HEK293 (cell line): ENCODE measurements at regions not wholly inside any gene's neighbourhood (a gene's known extent, or its start where the extent isn't known, plus 50 kb on each side); places are given as distances from the start of the nearest gene placed in this dataset.

Experiments used
- CTCF ChIA-PET: fragments of 350-600 bp; formaldehyde crosslinking; extraction: SDS; loops from one replicate; lab custom pipeline; 2021; ENCODE audit warnings: antibody characterized with exemption; lab: Yijun Ruan, JAX
- POLR2A ChIA-PET: fragments of 300-600 bp; formaldehyde crosslinking; extraction: SDS; loops from one replicate; lab custom pipeline; 2020; ENCODE audit warnings: antibody characterized with exemption, inconsistent platforms; lab: Yijun Ruan, JAX
- H3K27ac ChIP-seq: fragments of 200-500 bp; sonication (Bioruptor generic); 2 replicates; pipeline ENCODE4 v1.5.1; 2014; ENCODE audit warnings: low read depth, low read length, control low read depth, inconsistent platforms; ENCODE audit errors: extremely low read depth
- H3K36me3 ChIP-seq, 2 experiments: fragments of 200-500 bp in 1 of 2; sonication (Bioruptor generic) in 1 of 2; 1 replicate in 1 of 2; 2 replicates in 1 of 2; pipeline ENCODE4 v1.5.1; 2014 to 2017; ENCODE audit warnings: inconsistent platforms in 2 of 2, low read length in 2 of 2; ENCODE audit not compliant: control insufficient read depth in 2 of 2, insufficient read depth in 1 of 2
- H3K4me1 ChIP-seq: fragments of 200-500 bp; sonication (Bioruptor generic); 2 replicates; pipeline ENCODE4 v1.5.1; 2014; ENCODE audit warnings: mild to moderate bottlenecking, low read length, inconsistent platforms; ENCODE audit not compliant: control insufficient read depth, insufficient read depth
- H3K4me3 ChIP-seq: 2 replicates; pipeline ENCODE4 v1.5.1; 2011; ENCODE audit warnings: low read depth, mild to moderate bottlenecking, control low read depth, low read length, moderate library complexity
- H3K9me3 ChIP-seq: fragments of 200-500 bp; sonication (Bioruptor generic); 2 replicates; pipeline ENCODE4 v1.5.1; 2014; ENCODE audit warnings: low read depth, low read length, inconsistent platforms; ENCODE audit not compliant: control insufficient read depth, insufficient read depth
- KLF16 ChIP-seq: fragments of 450-650 bp; formaldehyde crosslinking; IDR thresholded peaks from 2 replicates; pipeline ENCODE4 v1.5.1; 2017; ENCODE audit warnings: missing biosample characterization, missing genetic modification characterization
- MZF1 ChIP-seq: fragments of 450-650 bp; formaldehyde crosslinking; IDR thresholded peaks from 2 replicates; pipeline ENCODE4 v1.5.1; 2017; ENCODE audit warnings: missing biosample characterization, missing genetic modification characterization, borderline replicate concordance
- SETDB1 ChIP-seq: IDR thresholded peaks from one replicate; pipeline ENCODE4 v1.6.1; 2017; ENCODE audit warnings: mild to moderate bottlenecking, low read length, moderate library complexity, mixed read lengths; ENCODE audit not compliant: insufficient read length
- SP2 ChIP-seq: fragments of 450-650 bp; formaldehyde crosslinking; IDR thresholded peaks from 2 replicates; pipeline ENCODE4 v1.5.1; 2016; ENCODE audit warnings: missing biosample characterization, missing genetic modification characterization
- SP3 ChIP-seq: fragments of 450-650 bp; formaldehyde crosslinking; IDR thresholded peaks from 2 replicates; pipeline ENCODE4 v1.5.1; 2016; ENCODE audit warnings: missing biosample characterization, missing genetic modification characterization
- YY1 ChIP-seq: fragments of 450-650 bp; formaldehyde crosslinking; IDR thresholded peaks from 2 replicates; pipeline ENCODE4 v1.5.1; 2018; ENCODE audit warnings: missing biosample characterization, missing genetic modification characterization
- ZBTB7A ChIP-seq: fragments of 450-650 bp; formaldehyde crosslinking; IDR thresholded peaks from 2 replicates; pipeline ENCODE4 v1.5.1; 2016; ENCODE audit warnings: low read depth, missing biosample characterization, missing genetic modification characterization
- ZFHX2 ChIP-seq: fragments of 450-650 bp; formaldehyde crosslinking; conservative IDR thresholded peaks from 2 replicates; pipeline ENCODE4 v1.5.1; 2016; ENCODE audit warnings: missing biosample characterization, missing genetic modification characterization
- ZFP3 ChIP-seq: fragments of 450-650 bp; formaldehyde crosslinking; IDR thresholded peaks from 2 replicates; pipeline ENCODE4 v1.5.1; 2016; ENCODE audit warnings: low read depth, missing biosample characterization, missing genetic modification characterization
- ZFP69B ChIP-seq: fragments of 450-650 bp; formaldehyde crosslinking; IDR thresholded peaks from 2 replicates; pipeline ENCODE4 v1.5.1; 2016; ENCODE audit warnings: missing biosample characterization, missing genetic modification characterization
- ZNF10 ChIP-seq: fragments of 450-650 bp; formaldehyde crosslinking; IDR thresholded peaks from 2 replicates; pipeline ENCODE4 v1.5.1; 2017; ENCODE audit warnings: missing biosample characterization, missing genetic modification characterization
- ZNF114 ChIP-seq: fragments of 450-650 bp; formaldehyde crosslinking; IDR thresholded peaks from 2 replicates; pipeline ENCODE4 v1.5.0; 2017; ENCODE audit warnings: missing biosample characterization, missing genetic modification characterization
- ZNF23 ChIP-seq: fragments of 450-650 bp; formaldehyde crosslinking; IDR thresholded peaks from 2 replicates; pipeline ENCODE4 v1.5.1; 2016; ENCODE audit warnings: missing biosample characterization, missing genetic modification characterization, borderline replicate concordance
- ZNF302 ChIP-seq: fragments of 450-650 bp; formaldehyde crosslinking; IDR thresholded peaks from 2 replicates; pipeline ENCODE4 v1.5.1; 2016; ENCODE audit warnings: missing biosample characterization, missing genetic modification characterization, low read depth
- ZNF324 ChIP-seq: fragments of 450-650 bp; formaldehyde crosslinking; IDR thresholded peaks from 2 replicates; pipeline ENCODE4 v1.5.1; 2016; ENCODE audit warnings: missing biosample characterization, missing genetic modification characterization
- ZNF335 ChIP-seq: fragments of 450-650 bp; formaldehyde crosslinking; conservative IDR thresholded peaks from 2 replicates; pipeline ENCODE4 v1.5.1; 2016; ENCODE audit warnings: missing biosample characterization, missing genetic modification characterization
- ZNF366 ChIP-seq: fragments of 450-650 bp; formaldehyde crosslinking; conservative IDR thresholded peaks from 2 replicates; pipeline ENCODE4 v1.5.1; 2016; ENCODE audit warnings: missing biosample characterization, missing genetic modification characterization
- ZNF514 ChIP-seq: fragments of 450-650 bp; formaldehyde crosslinking; IDR thresholded peaks from 2 replicates; pipeline ENCODE4 v1.5.1; 2016; ENCODE audit warnings: missing biosample characterization, missing genetic modification characterization
- ZNF529 ChIP-seq: fragments of 450-650 bp; formaldehyde crosslinking; IDR thresholded peaks from 2 replicates; pipeline ENCODE4 v1.5.1; 2017; ENCODE audit warnings: missing genetic modification characterization, missing biosample characterization; ENCODE audit not compliant: insufficient replicate concordance
- ZNF548 ChIP-seq: fragments of 450-650 bp; formaldehyde crosslinking; IDR thresholded peaks from 2 replicates; pipeline ENCODE4 v1.5.1; 2016; ENCODE audit warnings: missing biosample characterization, missing genetic modification characterization
- ZNF561 ChIP-seq: fragments of 450-650 bp; IDR thresholded peaks from 2 replicates; pipeline ENCODE4 v1.5.1; 2018; ENCODE audit warnings: missing biosample characterization, missing genetic modification characterization, borderline replicate concordance
- ZNF623 ChIP-seq: fragments of 450-650 bp; formaldehyde crosslinking; IDR thresholded peaks from 2 replicates; pipeline ENCODE4 v1.5.1; 2016; ENCODE audit warnings: missing biosample characterization, missing genetic modification characterization
- ZNF776 ChIP-seq: fragments of 450-650 bp; formaldehyde crosslinking; IDR thresholded peaks from 2 replicates; pipeline ENCODE4 v1.5.0; 2017; ENCODE audit warnings: missing biosample characterization, missing genetic modification characterization, borderline replicate concordance
- ZSCAN16 ChIP-seq: fragments of 450-650 bp; formaldehyde crosslinking; IDR thresholded peaks from 2 replicates; pipeline ENCODE4 v1.5.1; 2016; ENCODE audit warnings: missing biosample characterization, missing genetic modification characterization
- ZSCAN5A ChIP-seq: fragments of 450-650 bp; formaldehyde crosslinking; IDR thresholded peaks from 2 replicates; pipeline ENCODE4 v1.5.1; 2016; ENCODE audit warnings: missing biosample characterization, missing genetic modification characterization
- TF ChIP-seq, protein P1 (sequence below): fragments of 450-650 bp; formaldehyde crosslinking; IDR thresholded peaks from 2 replicates; pipeline ENCODE4 v1.5.1; 2016; ENCODE audit warnings: missing biosample characterization, missing genetic modification characterization, low read depth
- TF ChIP-seq, protein P2 (sequence below): fragments of 450-650 bp; formaldehyde crosslinking; IDR thresholded peaks from 2 replicates; pipeline ENCODE4 v1.5.1; 2016; ENCODE audit warnings: missing biosample characterization, missing genetic modification characterization

- H3K27ac ChIP-seq = no peak overlapping the region
- peak; percentile 26 for TF ChIP-seq SETDB1
- TF ChIP-seq ZNF529 = no peak
- CTCF ChIA-PET = interaction anchor here (0.7 kb wide), 1 partner anchor 19 kb away, joined by 3 read pairs; no protein-coding TSS in a partner anchor
- H3K4me3 ChIP-seq = no peak overlapping the region
- H3K36me3 ChIP-seq = no peaks in the 10 kb centered on the region
- POLR2A ChIA-PET = no interaction called here
- H3K4me1 ChIP-seq = no peaks in the 10 kb centered on the region
- no peaks in the 10 kb centered on the region for H3K9me3 ChIP-seq
These were observed 135.6 kb downstream of the IRX2 start for GRCh38 chr5:2615917-2616316.

GRCh38 chr5:2614571-2614970 lies 136.9 kb downstream of the IRX2 start:
- ChIA-PET POLR2A (no interaction called here), CTCF (no interaction called here)
- Histone ChIP-seq H3K9me3 (no peaks in the 10 kb centered on the region), H3K27ac (no peak overlapping the region), H3K36me3 (no peaks in the 10 kb centered on the region), H3K4me3 (no peak overlapping the region), H3K4me1 (no peaks in the 10 kb centered on the region)
- TF ChIP-seq ZNF23 (tag by site-specific recombination) (no peak), SP3 (tag by site-specific recombination) (no peak), ZNF623 (tag by site-specific recombination) (no peak), ZNF366 (tag by site-specific recombination) (no peak), ZNF548 (no peak), ZNF10 (tag by site-specific recombination) (no peak)
- TF ChIP-seq, protein P1, sequence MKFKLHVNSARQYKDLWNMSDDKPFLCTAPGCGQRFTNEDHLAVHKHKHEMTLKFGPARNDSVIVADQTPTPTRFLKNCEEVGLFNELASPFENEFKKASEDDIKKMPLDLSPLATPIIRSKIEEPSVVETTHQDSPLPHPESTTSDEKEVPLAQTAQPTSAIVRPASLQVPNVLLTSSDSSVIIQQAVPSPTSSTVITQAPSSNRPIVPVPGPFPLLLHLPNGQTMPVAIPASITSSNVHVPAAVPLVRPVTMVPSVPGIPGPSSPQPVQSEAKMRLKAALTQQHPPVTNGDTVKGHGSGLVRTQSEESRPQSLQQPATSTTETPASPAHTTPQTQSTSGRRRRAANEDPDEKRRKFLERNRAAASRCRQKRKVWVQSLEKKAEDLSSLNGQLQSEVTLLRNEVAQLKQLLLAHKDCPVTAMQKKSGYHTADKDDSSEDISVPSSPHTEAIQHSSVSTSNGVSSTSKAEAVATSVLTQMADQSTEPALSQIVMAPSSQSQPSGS (tag by site-specific recombination) = no peak

GRCh38 chr5:2611659-2612058 lies 139.8 kb downstream of the IRX2 start:
- no peak overlapping the region for H3K27ac ChIP-seq
- H3K4me3 ChIP-seq = no peak overlapping the region
- H3K4me1 ChIP-seq = no peaks in the 10 kb centered on the region
- ChIA-PET CTCF (interaction anchor here (0.7 kb wide), 1 partner anchor 43 kb away, joined by 3 read pairs; no protein-coding TSS in a partner anchor), POLR2A (no interaction called here)
- H3K9me3 ChIP-seq = no peaks in the 10 kb centered on the region
- no peaks in the 10 kb centered on the region for H3K36me3 ChIP-seq
- TF ChIP-seq ZNF114 (tag by site-specific recombination) (no peak), ZNF302 (no peak), ZFP3 (tag by site-specific recombination) (no peak), YY1 (tag by site-specific recombination) (no peak), MZF1 (no peak), ZSCAN5A (tag by site-specific recombination) (no peak), ZNF324 (no peak), SP2 (no peak), ZBTB7A (tag by site-specific recombination) (no peak), ZNF335 (tag by site-specific recombination) (no peak), KLF16 (no peak), ZFHX2 (no peak), ZNF561 (tag by site-specific recombination) (no peak), ZFP69B (tag by site-specific recombination) (no peak), SP3 (tag by site-specific recombination) (no peak), ZNF366 (tag by site-specific recombination) (no peak), ZNF514 (tag by site-specific recombination) (no peak), ZNF776 (no peak), ZSCAN16 (tag by site-specific recombination) (no peak)
- TF ChIP-seq, protein P2, sequence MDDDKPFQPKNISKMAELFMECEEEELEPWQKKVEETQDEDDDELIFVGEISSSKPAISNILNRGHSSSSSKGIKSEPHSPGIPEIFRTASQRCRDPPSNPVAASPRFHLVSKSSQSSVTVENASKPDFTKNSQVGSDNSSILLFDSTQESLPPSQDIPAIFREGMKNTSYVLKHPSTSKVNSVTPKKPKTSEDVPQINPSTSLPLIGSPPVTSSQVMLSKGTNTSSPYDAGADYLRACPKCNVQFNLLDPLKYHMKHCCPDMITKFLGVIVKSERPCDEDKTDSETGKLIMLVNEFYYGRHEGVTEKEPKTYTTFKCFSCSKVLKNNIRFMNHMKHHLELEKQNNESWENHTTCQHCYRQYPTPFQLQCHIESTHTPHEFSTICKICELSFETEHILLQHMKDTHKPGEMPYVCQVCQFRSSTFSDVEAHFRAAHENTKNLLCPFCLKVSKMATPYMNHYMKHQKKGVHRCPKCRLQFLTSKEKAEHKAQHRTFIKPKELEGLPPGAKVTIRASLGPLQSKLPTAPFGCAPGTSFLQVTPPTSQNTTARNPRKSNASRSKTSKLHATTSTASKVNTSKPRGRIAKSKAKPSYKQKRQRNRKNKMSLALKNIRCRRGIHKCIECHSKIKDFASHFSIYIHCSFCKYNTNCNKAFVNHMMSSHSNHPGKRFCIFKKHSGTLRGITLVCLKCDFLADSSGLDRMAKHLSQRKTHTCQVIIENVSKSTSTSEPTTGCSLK = no peak
